ENCODE measurements at regions not wholly inside any gene's neighbourhood (a gene's known extent, or its start where the extent isn't known, plus 50 kb on each side); places are given as distances from the start of the nearest gene placed in this dataset.

DNA sequence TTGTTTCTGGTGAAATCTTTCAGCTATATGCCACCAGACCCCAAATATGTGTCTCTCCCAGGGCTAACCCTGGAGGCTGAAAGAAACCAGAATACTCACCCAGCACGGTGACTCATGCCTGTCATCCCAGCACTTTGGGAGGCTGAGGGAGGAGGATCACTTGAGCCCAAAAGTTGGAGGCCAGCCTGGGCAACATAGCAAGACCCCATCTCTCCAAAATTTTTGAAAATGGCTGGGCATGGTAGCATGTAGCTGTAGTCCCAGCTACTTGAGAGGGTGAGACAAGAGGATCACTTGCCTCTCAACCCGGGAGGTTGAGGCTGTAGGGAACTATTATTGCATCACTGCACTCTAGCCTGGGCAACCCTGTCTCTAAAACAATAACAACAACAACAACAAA lies 76.1 kb upstream of the UQCRFS1 start:
- H3K23ac ChIP-seq (ENCODE audit: low read depth, low read length, poor library complexity) = no peak overlapping the region
- no peaks in the 10 kb centered on the region for H3K4me1 ChIP-seq (ENCODE audit: control insufficient read depth in 2 of 2, insufficient read depth in 1 of 2, low read depth in 1 of 2, low read length in 2 of 2)
- no peak overlapping the region for H4K91ac ChIP-seq (ENCODE audit: low read depth, low read length, poor library complexity)
- H2AK5ac ChIP-seq (ENCODE audit: low read depth, low read length) = no peak overlapping the region
- H2BK5ac ChIP-seq (ENCODE audit: low read length) = no peak overlapping the region
- no peaks in the 10 kb centered on the region for H3K27me3 ChIP-seq (ENCODE audit: control insufficient read depth in 3 of 3, insufficient read depth in 3 of 3, low read depth in 1 of 3, low read length in 3 of 3)
- no peak overlapping the region for H3K4ac ChIP-seq (ENCODE audit: low read length)
- H2AFZ ChIP-seq (ENCODE audit: low read length) = no peak overlapping the region
- no peaks in the 10 kb centered on the region for H3K79me1 ChIP-seq (ENCODE audit: low read depth, low read length)
- H4K8ac ChIP-seq (ENCODE audit: low read depth, low read length) = no peak overlapping the region
- H3K27ac ChIP-seq (replicated peaks; ENCODE audit: low read length) = no peak overlapping the region
- no peak overlapping the region for H3K18ac ChIP-seq (ENCODE audit: low read length)
- no peak overlapping the region for H3K9ac ChIP-seq (ENCODE audit: low read depth, low read length, poor library complexity)
- H3K9me3 ChIP-seq (replicated peaks in 1 of 2; ENCODE audit: control insufficient read depth in 2 of 2, insufficient read depth in 1 of 2, low read depth in 1 of 2, low read length in 2 of 2) = no peaks in the 10 kb centered on the region
- no peak for DNase-seq (ENCODE audit: low spot score)
- no peak overlapping the region for H2BK12ac ChIP-seq (ENCODE audit: low read length)
- no peak overlapping the region for H3K14ac ChIP-seq (ENCODE audit: low read length)
- H3K4me2 ChIP-seq (ENCODE audit: insufficient read depth, low read length, poor library complexity, severe bottlenecking) = no peak overlapping the region
- WGBS, 2 donors (ENCODE audit: extremely low coverage in 2 of 2, insufficient read length in 2 of 2, insufficient replicate concordance in 1 of 2) = no CpG with 5 or more reads among the region's 2 CpGs
- no peak overlapping the region for H3K4me3 ChIP-seq (ENCODE audit: low read length in 2 of 2)
- H2BK15ac ChIP-seq (ENCODE audit: low read length) = no peak overlapping the region
- no peak overlapping the region for H2BK120ac ChIP-seq (ENCODE audit: low read depth, low read length)
- no peaks in the 10 kb centered on the region for H3K36me3 ChIP-seq (replicated peaks in 1 of 2; ENCODE audit: control insufficient read depth in 2 of 2, insufficient read depth in 2 of 2, low read length in 2 of 2)

DNA sequence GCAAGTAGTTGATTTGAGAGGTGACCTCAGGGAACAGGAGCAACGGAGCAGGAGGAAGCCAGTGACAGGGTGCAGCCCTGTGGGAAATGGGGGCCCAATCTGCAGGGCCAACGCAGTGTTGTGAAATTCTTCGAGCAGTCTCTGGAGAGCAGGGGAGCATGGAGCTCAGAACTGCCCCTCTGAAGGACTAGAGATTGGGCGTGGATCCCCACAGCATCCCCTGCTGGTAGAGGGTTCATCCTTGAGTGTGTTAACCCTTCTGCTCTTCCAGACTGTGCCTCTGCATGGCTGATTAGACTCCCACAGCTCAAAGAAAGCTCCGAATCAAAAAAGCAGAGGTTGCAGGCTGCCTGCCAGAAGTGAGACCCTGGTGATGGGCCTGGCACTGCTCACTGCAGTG lies 77.9 kb upstream of the UQCRFS1 start:
- no peak overlapping the region for H2BK120ac ChIP-seq (ENCODE audit: low read depth, low read length)
- H3K4me1 ChIP-seq (ENCODE audit: control insufficient read depth in 2 of 2, insufficient read depth in 1 of 2, low read depth in 1 of 2, low read length in 2 of 2) = no peaks in the 10 kb centered on the region
- H3K4ac ChIP-seq (ENCODE audit: low read length) = no peak overlapping the region
- no peaks in the 10 kb centered on the region for H3K79me1 ChIP-seq (ENCODE audit: low read depth, low read length)
- no peaks in the 10 kb centered on the region for H3K9me3 ChIP-seq (replicated peaks in 1 of 2; ENCODE audit: control insufficient read depth in 2 of 2, insufficient read depth in 1 of 2, low read depth in 1 of 2, low read length in 2 of 2)
- DNase-seq (ENCODE audit: low spot score) = no peak
- H3K4me3 ChIP-seq (ENCODE audit: low read length in 2 of 2) = no peak overlapping the region
- H4K91ac ChIP-seq (ENCODE audit: low read depth, low read length, poor library complexity) = no peak overlapping the region
- H2BK12ac ChIP-seq (ENCODE audit: low read length) = no peak overlapping the region
- H3K23ac ChIP-seq (ENCODE audit: low read depth, low read length, poor library complexity) = no peak overlapping the region
- H3K9ac ChIP-seq (ENCODE audit: low read depth, low read length, poor library complexity) = no peak overlapping the region
- no peak overlapping the region for H3K18ac ChIP-seq (ENCODE audit: low read length)
- no peaks in the 10 kb centered on the region for H3K27me3 ChIP-seq (ENCODE audit: control insufficient read depth in 3 of 3, insufficient read depth in 3 of 3, low read depth in 1 of 3, low read length in 3 of 3)
- H2BK15ac ChIP-seq (ENCODE audit: low read length) = no peak overlapping the region
- no CpG with 5 or more reads among the region's 5 CpGs for WGBS, 2 donors (ENCODE audit: extremely low coverage in 2 of 2, insufficient read length in 2 of 2, insufficient replicate concordance in 1 of 2)
- H2BK5ac ChIP-seq (ENCODE audit: low read length) = no peak overlapping the region
- no peak overlapping the region for H3K27ac ChIP-seq (replicated peaks; ENCODE audit: low read length)
- H4K8ac ChIP-seq (ENCODE audit: low read depth, low read length) = no peak overlapping the region
- H2AFZ ChIP-seq (ENCODE audit: low read length) = no peak overlapping the region
- H3K4me2 ChIP-seq (ENCODE audit: insufficient read depth, low read length, poor library complexity, severe bottlenecking) = no peak overlapping the region
- H2AK5ac ChIP-seq (ENCODE audit: low read depth, low read length) = no peak overlapping the region
- H3K36me3 ChIP-seq (replicated peaks in 1 of 2; ENCODE audit: control insufficient read depth in 2 of 2, insufficient read depth in 2 of 2, low read length in 2 of 2) = no peaks in the 10 kb centered on the region
- no peak overlapping the region for H3K14ac ChIP-seq (ENCODE audit: low read length)

DNA sequence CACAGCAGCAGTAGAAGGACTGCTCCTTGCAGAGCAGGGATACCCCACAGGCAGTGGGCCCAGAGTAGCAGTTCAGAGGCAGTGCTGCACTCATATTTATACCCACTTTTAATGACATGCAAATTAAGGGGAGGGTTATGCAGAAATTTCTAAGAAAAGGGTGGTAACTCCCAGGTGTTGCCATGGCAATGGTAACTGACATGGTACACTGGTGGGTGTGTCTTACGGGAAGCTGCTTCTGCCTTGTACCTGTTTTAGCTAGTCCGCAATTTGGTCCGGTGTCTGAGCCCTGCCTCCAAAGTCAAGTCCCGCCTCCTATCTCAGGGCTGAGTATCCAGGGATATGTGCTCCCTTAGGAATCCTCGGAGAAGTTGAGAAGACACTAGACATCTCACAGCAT lies 79.2 kb upstream of the UQCRFS1 start:
- H2AFZ ChIP-seq (ENCODE audit: low read length) = no peak overlapping the region
- no peak overlapping the region for H3K9ac ChIP-seq (ENCODE audit: low read depth, low read length, poor library complexity)
- no peak overlapping the region for H3K14ac ChIP-seq (ENCODE audit: low read length)
- no peak overlapping the region for H2AK5ac ChIP-seq (ENCODE audit: low read depth, low read length)
- no peak overlapping the region for H3K23ac ChIP-seq (ENCODE audit: low read depth, low read length, poor library complexity)
- H3K9me3 ChIP-seq (replicated peaks in 1 of 2; ENCODE audit: control insufficient read depth in 2 of 2, insufficient read depth in 1 of 2, low read depth in 1 of 2, low read length in 2 of 2) = no peaks in the 10 kb centered on the region
- no peak overlapping the region for H4K8ac ChIP-seq (ENCODE audit: low read depth, low read length)
- no peak overlapping the region for H3K4me3 ChIP-seq (ENCODE audit: low read length in 2 of 2)
- H3K18ac ChIP-seq (ENCODE audit: low read length) = no peak overlapping the region
- H3K4ac ChIP-seq (ENCODE audit: low read length) = no peak overlapping the region
- no CpG with 5 or more reads among the region's 5 CpGs for WGBS, 2 donors (ENCODE audit: extremely low coverage in 2 of 2, insufficient read length in 2 of 2, insufficient replicate concordance in 1 of 2)
- no peak for DNase-seq (ENCODE audit: low spot score)
- no peak overlapping the region for H2BK5ac ChIP-seq (ENCODE audit: low read length)
- no peak overlapping the region for H3K27ac ChIP-seq (replicated peaks; ENCODE audit: low read length)
- no peak overlapping the region for H4K91ac ChIP-seq (ENCODE audit: low read depth, low read length, poor library complexity)
- no peaks in the 10 kb centered on the region for H3K4me1 ChIP-seq (ENCODE audit: control insufficient read depth in 2 of 2, insufficient read depth in 1 of 2, low read depth in 1 of 2, low read length in 2 of 2)
- H3K27me3 ChIP-seq (ENCODE audit: control insufficient read depth in 3 of 3, insufficient read depth in 3 of 3, low read depth in 1 of 3, low read length in 3 of 3) = no peaks in the 10 kb centered on the region
- H3K36me3 ChIP-seq (replicated peaks in 1 of 2; ENCODE audit: control insufficient read depth in 2 of 2, insufficient read depth in 2 of 2, low read length in 2 of 2) = no peaks in the 10 kb centered on the region
- no peak overlapping the region for H2BK12ac ChIP-seq (ENCODE audit: low read length)
- H2BK15ac ChIP-seq (ENCODE audit: low read length) = no peak overlapping the region
- H2BK120ac ChIP-seq (ENCODE audit: low read depth, low read length) = no peak overlapping the region
- H3K4me2 ChIP-seq (ENCODE audit: insufficient read depth, low read length, poor library complexity, severe bottlenecking) = no peak overlapping the region
- H3K79me1 ChIP-seq (ENCODE audit: low read depth, low read length) = no peaks in the 10 kb centered on the region

DNA sequence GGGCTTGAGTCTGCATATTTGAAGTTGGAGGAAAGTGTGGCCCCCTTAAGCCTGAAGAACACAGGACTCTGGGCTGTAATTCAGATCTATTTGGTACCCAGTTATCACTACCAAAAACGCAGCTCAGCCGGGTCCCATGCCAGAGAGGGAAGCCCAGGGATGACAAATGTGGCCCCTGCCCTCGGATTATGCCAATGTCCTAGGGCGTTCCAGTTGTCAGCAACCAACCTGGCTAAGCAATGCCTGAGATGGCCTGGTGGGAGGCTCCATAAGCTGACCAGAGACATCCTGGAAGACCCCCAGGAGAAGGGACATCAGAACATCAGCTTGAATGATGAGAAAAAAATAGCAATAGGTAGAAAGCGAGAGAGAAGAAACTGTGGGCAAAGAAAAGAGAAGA lies 79.6 kb upstream of the UQCRFS1 start:
- Histone ChIP-seq H3K18ac (ENCODE audit: low read length) (no peak overlapping the region), H2BK15ac (ENCODE audit: low read length) (no peak overlapping the region), H3K9ac (ENCODE audit: low read depth, low read length, poor library complexity) (no peak overlapping the region), H2AK5ac (ENCODE audit: low read depth, low read length) (no peak overlapping the region), H3K4me3 (ENCODE audit: low read length in 2 of 2) (no peak overlapping the region), H3K27me3 (ENCODE audit: control insufficient read depth in 3 of 3, insufficient read depth in 3 of 3, low read depth in 1 of 3, low read length in 3 of 3) (no peaks in the 10 kb centered on the region), H3K27ac (replicated peaks; ENCODE audit: low read length) (no peak overlapping the region), H4K91ac (ENCODE audit: low read depth, low read length, poor library complexity) (no peak overlapping the region), H3K23ac (ENCODE audit: low read depth, low read length, poor library complexity) (no peak overlapping the region), H2BK12ac (ENCODE audit: low read length) (no peak overlapping the region), H3K9me3 (replicated peaks in 1 of 2; ENCODE audit: control insufficient read depth in 2 of 2, insufficient read depth in 1 of 2, low read depth in 1 of 2, low read length in 2 of 2) (no peaks in the 10 kb centered on the region), H2BK120ac (ENCODE audit: low read depth, low read length) (no peak overlapping the region), H3K14ac (ENCODE audit: low read length) (no peak overlapping the region), H2AFZ (ENCODE audit: low read length) (no peak overlapping the region), H3K36me3 (replicated peaks in 1 of 2; ENCODE audit: control insufficient read depth in 2 of 2, insufficient read depth in 2 of 2, low read length in 2 of 2) (no peaks in the 10 kb centered on the region), H2BK5ac (ENCODE audit: low read length) (no peak overlapping the region), H3K4me2 (ENCODE audit: insufficient read depth, low read length, poor library complexity, severe bottlenecking) (no peak overlapping the region), H3K4me1 (ENCODE audit: control insufficient read depth in 2 of 2, insufficient read depth in 1 of 2, low read depth in 1 of 2, low read length in 2 of 2) (no peaks in the 10 kb centered on the region), H3K79me1 (ENCODE audit: low read depth, low read length) (no peaks in the 10 kb centered on the region), H3K4ac (ENCODE audit: low read length) (no peak overlapping the region), H4K8ac (ENCODE audit: low read depth, low read length) (no peak overlapping the region)
- no peak for DNase-seq (ENCODE audit: low spot score)
- no CpG with 5 or more reads among the region's 5 CpGs for WGBS, 2 donors (ENCODE audit: extremely low coverage in 2 of 2, insufficient read length in 2 of 2, insufficient replicate concordance in 1 of 2)

Measured in neuronal stem cell (in vitro differentiated cells).